ENCODE measurements at regions not wholly inside any gene's neighbourhood (a gene's known extent, or its start where the extent isn't known, plus 50 kb on each side); places are given as distances from the start of the nearest gene placed in this dataset.

DNA sequence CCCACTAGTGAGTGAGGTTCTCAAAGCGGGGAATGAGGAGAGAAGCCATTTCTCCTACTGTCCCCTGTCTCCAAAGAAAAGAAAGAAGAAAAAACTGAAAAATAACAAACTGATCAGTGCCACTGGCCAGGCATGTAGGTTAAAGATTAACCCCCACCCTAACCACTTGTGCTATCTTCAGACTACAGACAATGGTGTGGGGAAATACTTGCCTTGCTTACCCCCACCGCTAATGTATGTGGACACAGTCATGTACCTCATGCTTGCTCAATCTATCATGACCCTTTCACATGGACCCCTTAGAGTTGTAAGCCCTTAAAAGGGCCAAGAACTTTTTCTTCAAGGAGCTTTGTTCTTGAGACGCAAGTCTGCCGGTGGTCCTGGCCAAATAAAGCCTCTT is 75.9 kb downstream of the EIF1AY start:
- 100% methylated on average over 2 of the region's 4 CpGs for WGBS (ENCODE audit: insufficient coverage)
- peaks cover 4% of the 10 kb centered on the region for H3K4me1 Mint-ChIP-seq
- Histone ChIP-seq H4K20me1 (ENCODE audit: control insufficient read depth, insufficient read depth, low read length, poor library complexity, severe bottlenecking) (no peaks in the 10 kb centered on the region), H3K27ac (ENCODE audit: low read length in 2 of 2) (no peak overlapping the region), H3K9me3 (ENCODE audit: control extremely low read depth in 1 of 3, control insufficient read depth in 2 of 3, insufficient read depth in 1 of 3, low read length in 2 of 3) (no peaks in the 10 kb centered on the region), H3K27me3 (replicated peaks in 1 of 4; ENCODE audit: control extremely low read depth in 1 of 4, control insufficient read depth in 3 of 4, insufficient read depth in 4 of 4, low read length in 3 of 4) (no peaks in the 10 kb centered on the region), H2AFZ (ENCODE audit: insufficient read depth, low read depth, low read length, poor library complexity, severe bottlenecking) (no peak overlapping the region), H3K9ac (ENCODE audit: low read length) (no peak overlapping the region), H3K4me3 (ENCODE audit: control extremely low read depth in 1 of 5, extremely low read depth in 1 of 5, insufficient read depth in 1 of 5, low read depth in 2 of 5, low read length in 4 of 5) (no peak overlapping the region), H3K79me2 (ENCODE audit: control insufficient read depth, insufficient read depth, low read length) (no peaks in the 10 kb centered on the region), H3K36me3 (replicated peaks in 1 of 2; ENCODE audit: control extremely low read depth in 1 of 2, control insufficient read depth in 1 of 2, extremely low read depth in 1 of 2, insufficient read depth in 2 of 2, low read length in 1 of 2) (no peaks in the 10 kb centered on the region), H3K4me1 (ENCODE audit: control insufficient read depth in 2 of 2, insufficient read depth in 2 of 2, low read length in 2 of 2) (no peaks in the 10 kb centered on the region), H3K4me2 (replicated peaks; ENCODE audit: low read depth, low read length, poor library complexity, severe bottlenecking) (no peak overlapping the region)
- TF ChIP-seq CTCF (IDR thresholded peaks at IDR 0.05) (no peak), EZH2 (IDR thresholded peaks at IDR 0.05; ENCODE audit: borderline replicate concordance, insufficient read depth, low read depth, low read length, poor library complexity, severe bottlenecking) (no peak)
- no peaks in the 10 kb centered on the region for H3K9me3 Mint-ChIP-seq (ENCODE audit: insufficient read depth)
- no peaks in the 10 kb centered on the region for H3K27me3 Mint-ChIP-seq
- ChIA-PET CTCF (no interaction called here), POLR2A (no interaction called here)
- no peak for DNase-seq
- intact Hi-C loops (cut with micrococcal nuclease): loop anchor here (10.0 kb wide), 1 partner anchor 47 kb away; no protein-coding TSS in a partner anchor
- no peak overlapping the region for H3K27ac Mint-ChIP-seq
- no peak for ATAC-seq (ENCODE audit: low read depth)
- no peak overlapping the region for H3K4me3 Mint-ChIP-seq

- Mint-ChIP-seq H3K9me3 (ENCODE audit: insufficient read depth) (no peaks in the 10 kb centered on the region), H3K4me3 (no peak overlapping the region), H3K27ac (peak overlapping the region; percentile 28), H3K27me3 (no peaks in the 10 kb centered on the region), H3K4me1 (peaks cover 11% of the 10 kb centered on the region)
- Histone ChIP-seq H3K27me3 (replicated peaks in 1 of 4; ENCODE audit: control extremely low read depth in 1 of 4, control insufficient read depth in 3 of 4, insufficient read depth in 4 of 4, low read length in 3 of 4) (no peaks in the 10 kb centered on the region), H3K27ac (ENCODE audit: low read length in 2 of 2) (no peak overlapping the region), H3K36me3 (replicated peaks in 1 of 2; ENCODE audit: control extremely low read depth in 1 of 2, control insufficient read depth in 1 of 2, extremely low read depth in 1 of 2, insufficient read depth in 2 of 2, low read length in 1 of 2) (no peaks in the 10 kb centered on the region), H3K4me2 (replicated peaks; ENCODE audit: low read depth, low read length, poor library complexity, severe bottlenecking) (no peak overlapping the region), H3K4me1 (ENCODE audit: control insufficient read depth in 2 of 2, insufficient read depth in 2 of 2, low read length in 2 of 2) (peaks cover 0 to 13% of the 10 kb centered on the region in 2 donors), H4K20me1 (ENCODE audit: control insufficient read depth, insufficient read depth, low read length, poor library complexity, severe bottlenecking) (no peaks in the 10 kb centered on the region), H3K9me3 (ENCODE audit: control extremely low read depth in 1 of 3, control insufficient read depth in 2 of 3, insufficient read depth in 1 of 3, low read length in 2 of 3) (no peaks in the 10 kb centered on the region), H3K9ac (ENCODE audit: low read length) (no peak overlapping the region), H3K79me2 (ENCODE audit: control insufficient read depth, insufficient read depth, low read length) (no peaks in the 10 kb centered on the region), H3K4me3 (ENCODE audit: control extremely low read depth in 1 of 5, extremely low read depth in 1 of 5, insufficient read depth in 1 of 5, low read depth in 2 of 5, low read length in 4 of 5) (no peak overlapping the region), H2AFZ (ENCODE audit: insufficient read depth, low read depth, low read length, poor library complexity, severe bottlenecking) (no peak overlapping the region)
- ChIA-PET CTCF (interaction anchor here (1.1 kb wide), 1 partner anchor 57 kb away, joined by 3 read pairs; no protein-coding TSS in a partner anchor), POLR2A (no interaction called here)
- intact Hi-C loops (cut with micrococcal nuclease): loop anchor here (10.0 kb wide), 1 partner anchor 55 kb away; no protein-coding TSS in a partner anchor
- WGBS (ENCODE audit: insufficient coverage): no CpG with 5 or more reads among the region's 2 CpGs
- ATAC-seq (ENCODE audit: low read depth): peak; percentile 53
- TF ChIP-seq CTCF (IDR thresholded peaks at IDR 0.05) (no peak), EZH2 (IDR thresholded peaks at IDR 0.05; ENCODE audit: borderline replicate concordance, insufficient read depth, low read depth, low read length, poor library complexity, severe bottlenecking) (no peak)
- DNase-seq: peak; percentile 34
Observed at GRCh38 chrY:20659450-20659849, 83.9 kb downstream of the EIF1AY start.

All from B cell (primary cell).